HUES64 (cell line): ENCODE measurements at regions not wholly inside any gene's neighbourhood (a gene's known extent, or its start where the extent isn't known, plus 50 kb on each side); places are given as distances from the start of the nearest gene placed in this dataset.
A peak's percentile ranks its signal among the peaks of the same experiment; 100 is the strongest.

Source experiments
- H3K27ac ChIP-seq: 2 replicates; pipeline ENCODE4 v1.7.0; 2013; ENCODE audit warnings: low read depth, low read length, inconsistent platforms
- H3K27me3 ChIP-seq: 2 replicates; pipeline ENCODE4 v1.6.1; 2013; ENCODE audit warnings: mild to moderate bottlenecking, low read length; ENCODE audit not compliant: insufficient read depth
- H3K36me3 ChIP-seq: 2 replicates; pipeline ENCODE4 v1.6.1; 2013; ENCODE audit warnings: mild to moderate bottlenecking, low read length; ENCODE audit not compliant: insufficient read depth
- H3K4me1 ChIP-seq: 2 replicates; pipeline ENCODE4 v1.6.1; 2013; ENCODE audit warnings: mild to moderate bottlenecking, low read length, moderate library complexity; ENCODE audit not compliant: insufficient read depth
- H3K4me3 ChIP-seq: 2 replicates; pipeline ENCODE4 v1.5.1; 2013; ENCODE audit warnings: mild to moderate bottlenecking, low read length, moderate library complexity
- H3K9ac ChIP-seq: 2 replicates; pipeline ENCODE4 v1.6.1; 2013; ENCODE audit warnings: mild to moderate bottlenecking, low read depth, low read length
- H3K9me3 ChIP-seq: 2 replicates; pipeline ENCODE4 v1.6.1; 2013; ENCODE audit warnings: low read depth, low read length; ENCODE audit not compliant: insufficient read depth
- WGBS: fragments of 150-250, 120-280 bp; methylation state at CpG from one replicate; pipeline ENCODE4 v1.1.7; 2013; ENCODE audit warnings: missing lambda C conversion rate; 5-methylcytosine and 5-hydroxymethylcytosine counted together

- no peaks in the 10 kb centered on the region for H3K36me3 ChIP-seq
- H3K27ac ChIP-seq, result no peak overlapping the region
- 81% methylated on average over 3 of the region's 3 CpGs for WGBS
- H3K9ac ChIP-seq, result no peak overlapping the region
- no peaks in the 10 kb centered on the region for H3K9me3 ChIP-seq
- peaks cover 30% of the 10 kb centered on the region for H3K27me3 ChIP-seq
- peaks cover 2% of the 10 kb centered on the region; the same call in 1 of the 2 replicates for H3K4me1 ChIP-seq
- no peak overlapping the region for H3K4me3 ChIP-seq
Measured at GRCh38 chr10:44312401-44312800, 72.5 kb downstream of the CXCL12 start.

GRCh38 chr10:44311563-44312051 is 73.3 kb downstream of the CXCL12 start:
- Histone ChIP-seq H3K9ac (no peak overlapping the region), H3K4me1 (0 out of 2 replicates have a peak, but pooled peaks cover 2% of the 10 kb centered on the region), H3K9me3 (no peaks in the 10 kb centered on the region), H3K27ac (no peak overlapping the region), H3K4me3 (no peak overlapping the region; the same call in 1 of the 2 replicates), H3K36me3 (no peaks in the 10 kb centered on the region), H3K27me3 (peaks cover 30% of the 10 kb centered on the region)
- WGBS, result 88% methylated on average over 11 of the region's 12 CpGs

GRCh38 chr10:44310762-44311562 is 73.9 kb downstream of the CXCL12 start:
- WGBS, result 17% methylated on average over 58 of the region's 58 CpGs
- H3K36me3 ChIP-seq, result no peaks in the 10 kb centered on the region
- H3K4me1 ChIP-seq, result 0 out of 2 replicates have a peak, but pooled peaks cover 2% of the 10 kb centered on the region
- H3K27ac ChIP-seq, result no peak overlapping the region
- H3K4me3 ChIP-seq, result peak overlapping the region; percentile 40
- no peaks in the 10 kb centered on the region for H3K9me3 ChIP-seq
- H3K9ac ChIP-seq, result 0 out of 2 replicates have a peak overlapping the region, but pooled peaks have one; percentile 32
- peaks cover 30% of the 10 kb centered on the region for H3K27me3 ChIP-seq

GRCh38 chr10:44309939-44310761 is 74.7 kb downstream of the CXCL12 start:
- no peaks in the 10 kb centered on the region for H3K9me3 ChIP-seq
- H3K4me3 ChIP-seq, result peak overlapping the region; percentile 40; the same call in 1 of the 2 replicates
- peaks cover 30% of the 10 kb centered on the region for H3K27me3 ChIP-seq
- H3K36me3 ChIP-seq, result no peaks in the 10 kb centered on the region
- 0 out of 2 replicates have a peak, but pooled peaks cover 2% of the 10 kb centered on the region for H3K4me1 ChIP-seq
- WGBS, result 94% methylated on average over 32 of the region's 32 CpGs
- H3K9ac ChIP-seq, result no peak overlapping the region
- H3K27ac ChIP-seq, result no peak overlapping the region

GRCh38 chr10:44309361-44309760 is 75.5 kb downstream of the CXCL12 start:
- WGBS, result 68% methylated on average over 4 of the region's 4 CpGs
- H3K36me3 ChIP-seq, result no peaks in the 10 kb centered on the region
- H3K4me3 ChIP-seq, result no peak overlapping the region
- peaks cover 30% of the 10 kb centered on the region for H3K27me3 ChIP-seq
- peaks cover 2% of the 10 kb centered on the region; the same call in 1 of the 2 replicates for H3K9me3 ChIP-seq
- H3K4me1 ChIP-seq, result 0 out of 2 replicates have a peak, but pooled peaks cover 2% of the 10 kb centered on the region
- no peak overlapping the region for H3K9ac ChIP-seq
- no peak overlapping the region for H3K27ac ChIP-seq

- no peak overlapping the region for H3K9ac ChIP-seq
- H3K36me3 ChIP-seq, result no peaks in the 10 kb centered on the region
- no peak overlapping the region for H3K27ac ChIP-seq
- WGBS, result 86% methylated on average over 4 of the region's 4 CpGs
- 0 out of 2 replicates have a peak, but pooled peaks cover 2% of the 10 kb centered on the region for H3K4me1 ChIP-seq
- H3K9me3 ChIP-seq, result peaks cover 6% of the 10 kb centered on the region
- H3K27me3 ChIP-seq, result peaks cover 30% of the 10 kb centered on the region
- H3K4me3 ChIP-seq, result no peak overlapping the region
Measured at GRCh38 chr10:44308935-44309334, 76.0 kb downstream of the CXCL12 start.

- H3K4me1 ChIP-seq, result 0 out of 2 replicates have a peak, but pooled peaks cover 2% of the 10 kb centered on the region
Measured at GRCh38 chr10:44307691-44308090, 77.2 kb downstream of the CXCL12 start.

GRCh38 chr10:44306762-44307161 is 78.1 kb downstream of the CXCL12 start:
- no peak overlapping the region for H3K27ac ChIP-seq
- 0 out of 2 replicates have a peak, but pooled peaks cover 2% of the 10 kb centered on the region for H3K4me1 ChIP-seq
- no peak overlapping the region for H3K4me3 ChIP-seq
- peaks cover 23% of the 10 kb centered on the region for H3K27me3 ChIP-seq
- no peaks in the 10 kb centered on the region for H3K36me3 ChIP-seq
- 80% methylated on average over 2 of the region's 2 CpGs for WGBS
- no peak overlapping the region for H3K9ac ChIP-seq
- peaks cover 8% of the 10 kb centered on the region for H3K9me3 ChIP-seq

More at GRCh38 chr10:44307691-44308090, 77.2 kb downstream of the CXCL12 start:
- Histone ChIP-seq H3K36me3 (no peaks in the 10 kb centered on the region), H3K27ac (no peak overlapping the region), H3K9ac (no peak overlapping the region), H3K9me3 (peaks cover 8% of the 10 kb centered on the region), H3K4me3 (no peak overlapping the region), H3K27me3 (peaks cover 30% of the 10 kb centered on the region)
- 79% methylated on average over 3 of the region's 3 CpGs for WGBS

GRCh38 chr10:44306147-44306710 is 78.7 kb downstream of the CXCL12 start:
- Histone ChIP-seq H3K4me1 (peaks cover 2% of the 10 kb centered on the region; the same call in 1 of the 2 replicates), H3K9me3 (peaks cover 8% of the 10 kb centered on the region), H3K36me3 (no peaks in the 10 kb centered on the region), H3K4me3 (no peak overlapping the region), H3K27me3 (peaks cover 17% of the 10 kb centered on the region), H3K27ac (no peak overlapping the region), H3K9ac (no peak overlapping the region)
- WGBS, result 46% methylated on average over 4 of the region's 4 CpGs

GRCh38 chr10:44301781-44302355 is 83.0 kb downstream of the CXCL12 start:
- H3K4me1 ChIP-seq, result peaks cover 25% of the 10 kb centered on the region
- WGBS, result 80% methylated on average over 6 of the region's 6 CpGs
- H3K9ac ChIP-seq, result no peak overlapping the region
- no peaks in the 10 kb centered on the region for H3K27me3 ChIP-seq
- no peak overlapping the region for H3K4me3 ChIP-seq
- no peaks in the 10 kb centered on the region for H3K36me3 ChIP-seq
- peaks cover 8% of the 10 kb centered on the region for H3K9me3 ChIP-seq
- H3K27ac ChIP-seq, result no peak overlapping the region
